ENCODE measurements at regions not wholly inside any gene's neighbourhood (a gene's known extent, or its start where the extent isn't known, plus 50 kb on each side); places are given as distances from the start of the nearest gene placed in this dataset.

- no peak for DNase-seq
These were observed 358.2 kb upstream of the PDGFD start for GRCh38 chr11:104522123-104522522.

DNA sequence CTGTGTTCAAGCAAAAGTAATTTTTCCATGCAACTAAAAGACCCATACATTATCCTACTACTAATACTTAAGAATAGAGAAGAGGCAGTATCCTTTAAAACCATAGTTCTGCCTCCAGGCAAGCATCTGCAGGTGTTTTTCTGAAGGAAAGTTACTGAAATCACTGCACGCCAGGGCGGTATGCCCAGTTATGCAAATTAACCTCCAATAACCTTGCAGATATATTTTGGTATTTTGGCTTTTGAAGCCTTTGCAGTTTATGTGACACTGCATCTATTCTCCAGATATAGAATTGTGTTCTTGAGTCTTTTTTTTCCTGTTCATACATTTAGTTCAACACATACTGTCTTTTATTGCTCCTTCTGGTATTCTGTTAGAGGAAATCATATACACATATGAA lies 346.2 kb upstream of the PDGFD start:
- no peak for DNase-seq

GRCh38 chr11:104490182-104490581 lies 326.2 kb upstream of the PDGFD start:
- DNase-seq, result no peak

DNA sequence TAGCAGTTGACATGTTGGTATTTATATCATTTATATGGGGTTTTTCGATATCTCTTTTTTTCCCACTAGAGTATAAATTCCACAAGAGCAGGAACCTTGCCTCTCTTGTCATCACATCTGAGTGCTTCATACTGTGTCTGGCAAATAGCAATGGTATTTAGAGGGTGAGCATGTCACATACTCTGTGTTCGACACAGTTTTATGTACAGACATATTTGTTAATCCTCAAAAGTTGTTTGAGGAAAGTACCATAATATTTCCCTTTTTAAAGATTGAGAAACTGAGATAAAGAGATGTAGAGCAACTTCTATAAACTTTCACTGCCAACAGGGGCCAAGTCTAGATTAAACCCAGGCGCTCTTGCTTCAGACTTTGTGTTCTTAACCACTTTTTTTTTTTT lies 324.6 kb upstream of the PDGFD start:
- DNase-seq, result no peak

DNA sequence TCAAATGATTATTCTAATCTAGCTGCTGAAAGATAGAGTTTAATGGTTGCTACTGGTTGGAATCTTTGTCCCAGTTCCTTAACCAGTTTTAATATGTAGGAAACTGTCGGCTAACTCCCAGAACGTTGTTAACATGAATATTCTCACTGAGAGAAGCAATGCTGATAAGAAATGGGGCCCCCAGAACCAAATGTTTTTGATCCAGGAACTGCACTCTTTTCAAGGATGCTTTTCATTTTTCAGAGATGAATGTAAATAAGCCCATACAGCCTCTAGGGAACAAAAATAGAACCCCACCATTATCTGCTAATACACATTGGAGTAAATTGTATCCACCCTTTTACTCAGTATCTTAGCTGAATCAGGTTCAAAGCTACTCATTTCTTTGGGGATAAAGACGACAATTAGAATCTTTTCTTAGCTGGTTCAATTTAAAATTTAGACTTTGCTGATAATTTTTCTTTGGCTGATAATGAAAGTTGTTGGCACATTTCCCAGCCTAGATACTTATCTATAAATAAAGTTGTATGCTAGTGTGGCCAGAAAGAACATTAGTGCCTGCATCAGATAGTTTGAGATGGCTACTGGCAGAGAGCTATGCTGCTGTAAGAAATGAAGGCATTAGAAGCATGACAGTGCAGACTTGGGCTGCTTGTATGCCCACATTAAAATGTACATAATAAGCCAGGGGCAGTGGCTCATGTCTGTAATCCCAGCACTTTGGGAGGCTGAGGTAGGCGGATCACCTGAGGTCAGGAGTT lies 323.3 kb upstream of the PDGFD start:
- DNase-seq, result no peak

- no peak for DNase-seq
These were observed 321.0 kb upstream of the PDGFD start for GRCh38 chr11:104484804-104485554.

DNA sequence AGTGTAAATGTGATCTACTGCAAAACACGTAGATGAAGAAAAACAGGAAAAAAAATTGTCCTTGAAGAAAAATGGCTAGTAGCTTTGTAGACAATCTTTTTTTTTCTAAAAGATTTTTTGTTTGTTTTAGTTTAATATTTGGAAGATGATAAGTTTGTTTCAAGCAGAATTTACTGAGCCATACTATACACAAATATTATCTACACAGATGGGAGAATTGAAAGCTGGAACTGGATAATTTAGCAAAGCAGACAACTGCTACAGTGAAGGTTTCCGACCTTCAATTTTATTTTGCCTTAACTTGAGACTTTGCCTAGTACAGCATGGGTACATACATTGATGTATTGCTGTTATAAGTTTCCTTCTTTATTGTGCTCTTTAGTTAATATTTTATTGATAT lies 313.0 kb upstream of the PDGFD start:
- no peak for DNase-seq

DNA sequence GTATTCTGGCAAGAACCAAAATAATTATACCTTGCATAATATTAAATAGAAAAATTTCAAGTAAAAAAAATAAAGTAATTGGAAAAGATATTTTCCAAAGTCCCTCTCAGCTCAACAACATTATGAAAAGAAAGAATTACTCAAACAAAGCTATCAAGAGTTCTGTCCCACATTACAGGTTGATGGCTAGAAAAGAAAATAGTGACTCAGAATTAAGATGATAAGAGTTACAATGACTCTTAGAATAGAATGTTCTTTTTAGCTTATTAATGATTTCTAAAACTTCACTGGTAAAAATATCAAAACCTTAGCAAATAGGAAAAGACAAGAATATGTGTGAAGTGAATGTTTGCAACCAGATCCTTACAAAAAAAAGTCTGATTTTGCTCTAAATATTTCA lies 312.5 kb upstream of the PDGFD start:
- DNase-seq, result no peak

GRCh38 chr11:104467404-104467803 lies 303.5 kb upstream of the PDGFD start:
- DNase-seq, result no peak

- no peak for DNase-seq
These were observed 301.4 kb upstream of the PDGFD start for GRCh38 chr11:104465321-104465720.

GRCh38 chr11:104464691-104465090 lies 300.7 kb upstream of the PDGFD start:
- DNase-seq, result no peak

- DNase-seq, result no peak
These were observed 298.4 kb upstream of the PDGFD start for GRCh38 chr11:104462341-104462740.

DNA sequence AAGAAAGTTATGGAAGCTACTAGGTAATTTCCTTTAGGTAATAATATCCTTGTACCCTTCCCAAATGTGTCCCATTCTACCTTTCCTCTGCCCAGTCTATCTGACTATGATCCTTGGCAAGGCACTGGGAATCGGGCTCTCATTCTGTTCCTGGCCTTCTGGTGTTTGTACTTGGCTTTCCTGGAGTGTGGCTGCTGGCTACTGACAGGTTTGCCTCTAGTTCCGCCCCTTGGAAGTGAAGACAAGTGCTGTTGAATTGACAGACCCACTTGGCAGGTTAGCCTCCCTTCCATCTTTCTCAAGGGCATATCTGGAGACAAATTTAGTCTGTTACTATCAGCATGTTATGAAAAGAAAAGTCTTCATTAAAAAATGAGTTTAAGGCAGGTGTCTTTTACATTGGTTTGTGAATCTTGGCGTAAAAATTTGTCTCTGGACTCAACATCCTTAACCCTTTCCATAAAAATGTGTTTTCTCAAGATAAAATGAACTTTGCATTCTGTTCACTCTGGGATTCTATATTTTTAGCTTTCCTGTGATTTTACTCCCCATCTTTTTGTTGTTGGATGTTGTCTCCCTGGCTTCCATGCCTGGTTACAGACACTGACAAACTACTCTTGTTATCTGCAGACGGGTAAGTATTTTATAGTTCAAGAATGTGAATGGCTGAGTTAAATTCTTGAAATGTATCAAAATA lies 287.4 kb upstream of the PDGFD start:
- DNase-seq, result no peak

GRCh38 chr11:104443387-104443786 lies 279.4 kb upstream of the PDGFD start:
- DNase-seq, result no peak

DNA sequence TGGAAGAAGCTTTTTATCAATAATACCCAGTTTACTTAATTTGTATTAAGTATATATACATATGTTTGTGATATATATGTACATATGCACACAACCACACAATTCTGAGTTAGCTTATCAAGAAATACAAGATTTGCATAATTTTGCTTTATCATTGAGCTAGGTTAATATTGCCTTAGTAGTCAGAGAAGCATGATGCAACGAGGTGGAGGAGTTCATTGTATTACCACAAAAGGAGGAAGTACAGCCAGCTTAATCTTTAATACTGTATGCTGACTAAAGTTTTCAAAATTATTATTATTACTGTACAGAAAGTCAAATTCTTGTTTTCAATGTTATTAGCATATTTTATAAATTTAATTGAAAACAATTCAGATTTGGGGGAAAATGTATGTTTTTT lies 278.4 kb upstream of the PDGFD start:
- DNase-seq, result no peak

GRCh38 chr11:104435494-104435893 lies 271.5 kb upstream of the PDGFD start:
- no peak for DNase-seq

DNA sequence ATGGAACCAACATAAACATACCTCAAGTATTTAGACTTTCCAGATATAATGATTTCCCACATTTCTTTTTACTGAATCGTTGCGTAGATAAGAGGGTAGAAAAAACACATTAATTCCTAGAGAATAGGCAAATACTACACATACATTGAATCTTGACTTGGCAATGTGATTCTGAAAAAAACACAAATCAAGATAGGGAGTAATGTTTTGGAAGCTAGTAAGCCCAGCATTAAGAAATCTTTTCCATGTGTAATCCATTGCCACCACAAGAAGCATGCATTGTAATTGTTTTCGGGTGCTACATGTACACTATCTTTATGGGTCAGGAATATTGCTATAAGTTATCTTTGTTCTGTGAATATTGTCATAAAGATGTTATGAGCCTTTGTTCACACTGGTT lies 269.8 kb upstream of the PDGFD start:
- DNase-seq, result no peak

- no peak for DNase-seq
These were observed 269.0 kb upstream of the PDGFD start for GRCh38 chr11:104432981-104433380.

GRCh38 chr11:104432526-104432925 lies 268.6 kb upstream of the PDGFD start:
- no peak for DNase-seq

GRCh38 chr11:104422324-104422944 lies 258.5 kb upstream of the PDGFD start:
- DNase-seq, result no peak

DNA sequence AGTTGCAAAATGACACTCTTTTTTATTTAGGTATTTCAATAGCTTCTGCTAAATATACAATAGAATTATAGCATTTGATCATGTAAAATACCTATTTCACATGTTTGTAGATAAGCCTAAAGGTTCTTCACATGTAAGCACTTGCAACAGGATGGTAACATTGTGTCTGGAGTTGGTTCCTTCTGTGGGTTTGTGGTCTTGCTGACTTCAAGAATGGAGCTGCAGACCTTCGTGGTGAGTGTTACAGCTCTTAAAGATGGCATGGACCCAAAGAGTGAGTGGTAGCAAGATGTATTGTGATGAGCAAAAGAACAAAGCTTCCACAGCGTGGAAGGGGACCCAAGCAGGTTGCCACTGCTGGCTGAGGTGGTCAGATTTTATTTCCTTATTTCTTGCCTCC lies 246.4 kb upstream of the PDGFD start:
- DNase-seq, result no peak

DNA sequence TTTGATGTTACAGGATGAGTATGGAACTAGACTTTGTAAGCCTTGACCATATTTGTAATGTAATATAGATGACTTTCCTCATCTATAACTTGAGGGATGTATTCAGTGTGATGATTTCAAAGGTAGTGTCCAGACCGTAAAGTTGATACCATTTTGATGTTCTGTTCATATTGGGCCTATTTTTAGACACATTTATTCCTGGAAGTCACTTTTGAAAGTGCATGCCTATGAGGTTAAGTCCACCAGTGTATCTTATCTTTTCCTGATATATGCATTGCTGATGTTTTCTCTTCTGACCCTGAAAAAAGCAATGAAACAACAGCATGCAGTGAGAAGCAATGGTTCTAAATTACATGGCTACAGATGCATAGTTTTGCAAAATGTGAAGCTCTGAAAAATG lies 244.7 kb upstream of the PDGFD start:
- no peak for DNase-seq

DNA sequence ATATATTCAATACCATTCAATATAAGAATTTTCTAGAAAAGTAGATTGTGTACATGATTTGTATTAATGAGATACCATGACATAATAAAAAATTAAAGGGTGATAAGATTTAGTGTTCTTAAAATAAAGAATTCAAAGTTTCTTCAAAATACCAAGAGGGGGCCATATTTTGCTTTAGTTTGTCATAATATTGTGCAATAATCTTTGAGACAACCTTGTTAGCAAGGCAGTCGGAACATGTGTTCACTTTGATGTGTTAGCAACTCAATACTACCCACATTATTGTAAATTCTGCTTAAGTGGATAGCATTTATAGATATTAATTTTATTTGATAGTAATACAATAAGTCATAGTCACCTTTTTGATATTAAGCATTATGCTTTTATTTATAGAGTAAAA lies 241.3 kb upstream of the PDGFD start:
- no peak for DNase-seq
